Neuronal stem cell (in vitro differentiated cells): ENCODE measurements at regions not wholly inside any gene's neighbourhood (a gene's known extent, or its start where the extent isn't known, plus 50 kb on each side); places are given as distances from the start of the nearest gene placed in this dataset.

Experiments
- DNase-seq: peaks from one replicate; pipeline ENCODE4 v3.0.0-alpha.2; 2013; ENCODE audit warnings: low spot score
- H2AFZ ChIP-seq: one replicate; pipeline ENCODE4 v1.6.1; 2013; ENCODE audit warnings: mild to moderate bottlenecking, low read length, inconsistent platforms
- H2AK5ac ChIP-seq: 2 replicates; pipeline ENCODE4 v1.6.1; 2013; ENCODE audit warnings: low read depth, mild to moderate bottlenecking, inconsistent platforms, low read length, moderate library complexity, mixed read lengths
- H2BK120ac ChIP-seq: 2 replicates; pipeline ENCODE4 v1.6.1; 2013; ENCODE audit warnings: low read depth, mild to moderate bottlenecking, inconsistent platforms, low read length, moderate library complexity, mixed read lengths
- H2BK12ac ChIP-seq: one replicate; pipeline ENCODE4 v1.6.1; 2013; ENCODE audit warnings: low read length, inconsistent platforms
- H2BK15ac ChIP-seq: 2 replicates; pipeline ENCODE4 v1.6.1; 2013; ENCODE audit warnings: mild to moderate bottlenecking, low read length, inconsistent platforms, mixed read lengths
- H2BK5ac ChIP-seq: one replicate; pipeline ENCODE4 v1.6.1; 2013; ENCODE audit warnings: inconsistent platforms, mild to moderate bottlenecking, low read length, moderate library complexity
- H3K14ac ChIP-seq: one replicate; pipeline ENCODE4 v1.6.1; 2013; ENCODE audit warnings: low read length, inconsistent platforms
- H3K18ac ChIP-seq: 2 replicates; pipeline ENCODE4 v1.6.1; 2013; ENCODE audit warnings: low read length, inconsistent platforms
- H3K23ac ChIP-seq: 2 replicates; pipeline ENCODE4 v1.6.1; 2013; ENCODE audit warnings: low read depth, mild to moderate bottlenecking, mixed read lengths, low read length, inconsistent platforms; ENCODE audit not compliant: poor library complexity
- H3K27ac ChIP-seq: replicated peaks from 3 replicates; pipeline ENCODE4 v1.5.1; 2013; ENCODE audit warnings: low read length, inconsistent platforms
- H3K27me3 ChIP-seq, 3 experiments: 2 replicates each; pipeline ENCODE4 v1.6.1; 2013; ENCODE audit warnings: low read length in 3 of 3, mild to moderate bottlenecking in 2 of 3, inconsistent platforms in 1 of 3, low read depth in 1 of 3, mixed read lengths in 1 of 3, moderate library complexity in 1 of 3; ENCODE audit not compliant: control insufficient read depth in 3 of 3, insufficient read depth in 3 of 3
- H3K36me3 ChIP-seq, 2 donors: replicated peaks in 1 of 2; 2 replicates each; pipeline ENCODE4 v1.6.1; 2013; ENCODE audit warnings: low read length in 2 of 2; ENCODE audit not compliant: control insufficient read depth in 2 of 2, insufficient read depth in 2 of 2
- H3K4ac ChIP-seq: 2 replicates; pipeline ENCODE4 v1.6.1; 2013; ENCODE audit warnings: inconsistent platforms, mild to moderate bottlenecking, low read length, moderate library complexity
- H3K4me1 ChIP-seq, 2 donors: 1 replicate in 1 of 2; 2 replicates in 1 of 2; pipeline ENCODE4 v1.6.1; 2013; ENCODE audit warnings: low read length in 2 of 2, low read depth in 1 of 2; ENCODE audit not compliant: control insufficient read depth in 2 of 2, insufficient read depth in 1 of 2
- H3K4me2 ChIP-seq: one replicate; pipeline ENCODE4 v1.6.1; 2013; ENCODE audit warnings: mild to moderate bottlenecking, low read length, inconsistent platforms; ENCODE audit not compliant: insufficient read depth, poor library complexity, severe bottlenecking
- H3K4me3 ChIP-seq, 2 donors: 2 replicates each; pipeline ENCODE4 v1.5.1; 2013; ENCODE audit warnings: low read length in 2 of 2, mild to moderate bottlenecking in 2 of 2, inconsistent platforms in 1 of 2, moderate library complexity in 1 of 2
- H3K79me1 ChIP-seq: one replicate; pipeline ENCODE4 v1.6.1; 2013; ENCODE audit warnings: low read depth, mild to moderate bottlenecking, inconsistent platforms, low read length, moderate library complexity
- H3K9ac ChIP-seq: one replicate; pipeline ENCODE4 v1.6.1; 2013; ENCODE audit warnings: mild to moderate bottlenecking, low read depth, low read length, inconsistent platforms; ENCODE audit not compliant: poor library complexity
- H3K9me3 ChIP-seq, 2 donors: replicated peaks in 1 of 2; 2 replicates each; pipeline versions ENCODE3 to v1.6.1; 2013; ENCODE audit warnings: low read length in 2 of 2, mild to moderate bottlenecking in 2 of 2, inconsistent platforms in 1 of 2, low read depth in 1 of 2, mixed read lengths in 1 of 2, moderate library complexity in 1 of 2; ENCODE audit not compliant: control insufficient read depth in 2 of 2, insufficient read depth in 1 of 2
- H4K8ac ChIP-seq: one replicate; pipeline ENCODE4 v1.6.1; 2013; ENCODE audit warnings: low read depth, mild to moderate bottlenecking, inconsistent platforms, low read length, moderate library complexity
- H4K91ac ChIP-seq: one replicate; pipeline ENCODE4 v1.6.1; 2013; ENCODE audit warnings: low read length, low read depth, mild to moderate bottlenecking, inconsistent platforms; ENCODE audit not compliant: poor library complexity
- WGBS, 2 donors: extraction: QIAGEN DNeasy Blood & Tissue Kit; methylation state at CpG; one replicate each; pipeline ENCODE4 v1.1.7; 2013; ENCODE audit warnings: missing lambda C conversion rate in 2 of 2, mixed read lengths in 1 of 2; ENCODE audit not compliant: insufficient read length in 2 of 2, insufficient replicate concordance in 1 of 2; ENCODE audit errors: extremely low coverage in 2 of 2; 5-methylcytosine and 5-hydroxymethylcytosine counted together

DNA sequence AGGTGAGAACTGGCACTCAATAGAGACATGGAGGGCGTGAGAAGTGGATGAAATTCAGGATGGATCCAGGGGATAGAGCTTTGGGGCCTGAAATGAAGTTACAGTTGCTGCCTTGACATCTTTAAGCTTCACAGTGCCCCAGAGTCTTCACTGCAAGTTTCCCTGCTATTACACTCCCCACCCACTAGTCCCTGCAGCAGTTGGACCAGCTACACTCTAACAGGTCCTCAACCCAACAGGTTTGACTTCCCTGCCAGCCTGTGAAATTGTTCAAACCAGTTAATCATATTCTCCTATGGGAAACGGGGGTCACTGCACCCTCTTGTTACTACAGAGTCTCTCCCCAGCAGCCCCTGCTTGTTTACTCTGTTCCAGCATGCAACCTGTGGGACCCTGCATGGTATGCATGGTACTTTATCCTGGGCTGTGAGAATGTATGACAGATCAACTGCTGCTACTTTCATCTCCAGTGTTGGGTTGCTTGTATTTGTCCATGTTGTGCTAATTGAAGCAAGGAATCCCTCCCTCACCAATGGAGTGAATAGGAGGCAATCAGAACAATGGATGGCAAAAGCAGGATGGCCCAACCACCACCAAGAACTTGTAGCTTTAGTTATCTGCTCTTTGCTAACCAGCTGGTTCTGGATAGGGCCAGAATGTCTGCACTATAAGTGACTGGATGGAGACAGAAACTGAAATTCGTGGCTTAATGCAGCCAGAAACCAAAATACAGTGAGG is 314.2 kb downstream of the OLFM4 start:
- Histone ChIP-seq H3K4me2 (no peak overlapping the region), H2AFZ (peak overlapping the region; percentile 86), H2BK15ac (no peak overlapping the region), H3K23ac (no peak overlapping the region), H3K9ac (no peak overlapping the region), H3K18ac (no peak overlapping the region), H3K14ac (no peak overlapping the region), H3K4me1 (peaks cover 8% of the 10 kb centered on the region in 2 donors), H3K9me3 (no peaks in the 10 kb centered on the region), H3K36me3 (no peaks in the 10 kb centered on the region), H2BK12ac (no peak overlapping the region), H2AK5ac (no peak overlapping the region), H2BK5ac (no peak overlapping the region), H2BK120ac (no peak overlapping the region), H3K27ac (no peak overlapping the region), H3K4me3 (no peak overlapping the region), H3K27me3 (no peaks in the 10 kb centered on the region), H4K91ac (no peak overlapping the region), H3K79me1 (no peaks in the 10 kb centered on the region), H4K8ac (no peak overlapping the region), H3K4ac (no peak overlapping the region)
- DNase-seq: peak; percentile 4
- WGBS, 2 donors: no CpG with 5 or more reads among the region's 3 CpGs

- Histone ChIP-seq H3K4me1 (peaks cover 8% of the 10 kb centered on the region in 2 donors), H3K27ac (no peak overlapping the region), H2BK5ac (no peak overlapping the region), H3K27me3 (no peaks in the 10 kb centered on the region), H3K36me3 (no peaks in the 10 kb centered on the region), H2AFZ (peak overlapping the region; percentile 86), H3K4ac (no peak overlapping the region), H3K9me3 (no peaks in the 10 kb centered on the region), H2BK120ac (no peak overlapping the region), H3K14ac (no peak overlapping the region), H4K91ac (no peak overlapping the region), H3K79me1 (no peaks in the 10 kb centered on the region), H2BK12ac (no peak overlapping the region), H2AK5ac (no peak overlapping the region), H3K4me3 (no peak overlapping the region), H2BK15ac (no peak overlapping the region), H3K18ac (no peak overlapping the region), H3K9ac (no peak overlapping the region), H3K4me2 (no peak overlapping the region), H3K23ac (no peak overlapping the region), H4K8ac (no peak overlapping the region)
- DNase-seq: peak; percentile 45
- no CpG with 5 or more reads among the region's 1 CpG for WGBS, 2 donors
These were observed 314.7 kb downstream of the OLFM4 start for GRCh38 chr13:53343361-53343744.

- H3K36me3 ChIP-seq: no peaks in the 10 kb centered on the region
- no peak overlapping the region for H3K4ac ChIP-seq
- H3K27me3 ChIP-seq: no peaks in the 10 kb centered on the region
- H3K23ac ChIP-seq: no peak overlapping the region
- H2BK120ac ChIP-seq: no peak overlapping the region
- no peak overlapping the region for H3K14ac ChIP-seq
- no peak overlapping the region for H4K91ac ChIP-seq
- no peak overlapping the region for H2BK5ac ChIP-seq
- no peak overlapping the region for H3K4me3 ChIP-seq
- no peak overlapping the region for H3K9ac ChIP-seq
- H2AFZ ChIP-seq: peak overlapping the region; percentile 12
- H3K9me3 ChIP-seq: no peaks in the 10 kb centered on the region
- H2AK5ac ChIP-seq: no peak overlapping the region
- H4K8ac ChIP-seq: no peak overlapping the region
- peaks cover 0 to 4% of the 10 kb centered on the region in 2 donors for H3K4me1 ChIP-seq
- H2BK15ac ChIP-seq: no peak overlapping the region
- H2BK12ac ChIP-seq: no peak overlapping the region
- no peak overlapping the region for H3K27ac ChIP-seq
- no peaks in the 10 kb centered on the region for H3K79me1 ChIP-seq
- no peak overlapping the region for H3K4me2 ChIP-seq
- no peak for DNase-seq
- no peak overlapping the region for H3K18ac ChIP-seq
- no CpG with 5 or more reads among the region's 1 CpG for WGBS, 2 donors
These were observed 322.4 kb downstream of the OLFM4 start for GRCh38 chr13:53351021-53351420.

DNA sequence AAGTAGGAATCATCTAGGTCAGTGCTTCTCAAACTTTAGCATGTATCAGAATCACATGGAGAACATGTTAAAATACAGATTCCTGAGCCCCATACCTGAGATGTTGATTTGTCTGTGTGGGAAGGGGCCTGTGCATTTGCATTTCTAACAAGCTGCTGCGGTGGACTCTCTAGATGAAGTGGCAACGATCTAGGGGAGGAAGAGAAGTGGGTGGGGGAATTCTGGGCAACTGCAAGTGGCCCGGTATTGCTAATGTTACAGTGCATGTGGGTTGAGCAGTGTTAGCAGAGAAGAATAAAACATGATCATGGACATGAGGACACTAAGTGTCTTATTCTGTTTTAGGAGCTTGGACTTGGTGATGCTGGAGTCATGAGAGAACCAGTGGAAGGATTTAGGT is 329.0 kb downstream of the OLFM4 start:
- Histone ChIP-seq H3K4me2 (no peak overlapping the region), H3K4me1 (no peaks in the 10 kb centered on the region), H3K4ac (no peak overlapping the region), H2AK5ac (no peak overlapping the region), H3K4me3 (no peak overlapping the region), H2BK5ac (no peak overlapping the region), H4K91ac (no peak overlapping the region), H2BK15ac (no peak overlapping the region), H3K9me3 (no peaks in the 10 kb centered on the region), H2BK12ac (no peak overlapping the region), H3K9ac (no peak overlapping the region), H3K18ac (no peak overlapping the region), H4K8ac (no peak overlapping the region), H2BK120ac (no peak overlapping the region), H3K27ac (no peak overlapping the region), H3K27me3 (no peaks in the 10 kb centered on the region), H3K36me3 (no peaks in the 10 kb centered on the region), H3K14ac (no peak overlapping the region), H2AFZ (no peak overlapping the region), H3K79me1 (no peaks in the 10 kb centered on the region), H3K23ac (no peak overlapping the region)
- no CpG with 5 or more reads among the region's 3 CpGs for WGBS, 2 donors
- no peak for DNase-seq
